ENCODE measurements at regions not wholly inside any gene's neighbourhood (a gene's known extent, or its start where the extent isn't known, plus 50 kb on each side); places are given as distances from the start of the nearest gene placed in this dataset.

DNA sequence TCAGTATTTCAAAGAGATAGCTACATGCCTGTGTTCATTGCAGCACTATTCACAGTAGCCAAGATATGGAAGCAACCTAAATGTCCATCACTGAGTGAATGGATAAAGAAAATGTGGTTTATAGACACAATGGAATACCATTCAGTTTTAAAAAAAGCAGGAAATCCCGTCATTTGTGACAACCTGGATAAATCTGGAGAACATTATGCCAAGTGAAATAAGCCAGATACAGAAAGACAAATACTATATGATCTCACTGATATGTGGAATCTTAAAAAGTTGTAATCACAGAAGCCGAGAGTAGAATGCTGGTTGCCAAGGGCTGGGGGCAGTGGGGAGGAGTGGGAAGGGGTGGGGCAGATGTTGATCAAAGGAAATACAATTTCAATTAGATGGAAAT is 235.8 kb upstream of the IGFBP3 start:
- no peaks in the 10 kb centered on the region for H3K36me3 ChIP-seq (ENCODE audit: insufficient read depth, low read length)
- no peaks in the 10 kb centered on the region for H3K9me3 ChIP-seq (ENCODE audit: low read depth, low read length)
- no peak for DNase-seq (ENCODE audit: low read depth, low spot score)
- no peak overlapping the region for H3K9ac ChIP-seq (ENCODE audit: insufficient read length)
- no peak overlapping the region for H3K27ac ChIP-seq
- H3K4me3 ChIP-seq: no peak overlapping the region
- TF ChIP-seq EZH2 (IDR thresholded peaks at IDR 0.05): no peak
- no peak for TF ChIP-seq FOXP2 (optimal IDR thresholded peaks at IDR 0.05; ENCODE audit: control extremely low read depth, extremely low read length, insufficient read depth)
- no peak for TF ChIP-seq POLR2AphosphoS5 (IDR thresholded peaks at IDR 0.05; ENCODE audit: borderline replicate concordance, low read depth, low read length)

DNA sequence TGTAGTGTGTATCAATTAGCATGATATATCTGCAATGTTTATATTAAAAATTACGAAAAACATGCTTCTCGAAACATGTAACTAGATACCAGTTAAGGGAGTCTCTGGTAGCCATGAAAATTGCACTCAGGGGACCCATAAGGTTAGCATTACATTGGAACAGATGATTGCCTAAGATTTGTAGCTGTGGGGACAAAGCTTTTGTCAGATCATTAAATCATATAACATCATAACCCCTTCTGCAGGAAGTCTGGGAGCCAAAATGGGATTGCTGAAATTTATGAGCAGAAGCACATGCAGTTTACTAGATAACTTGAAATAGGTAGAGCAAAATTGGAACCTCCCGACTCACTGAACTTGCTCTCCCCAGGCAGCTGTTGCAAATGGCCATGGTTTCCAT is 235.0 kb upstream of the IGFBP3 start:
- no peak overlapping the region for H3K27ac ChIP-seq
- peak; percentile 16 for DNase-seq (ENCODE audit: low read depth, low spot score)
- TF ChIP-seq POLR2AphosphoS5 (IDR thresholded peaks at IDR 0.05; ENCODE audit: borderline replicate concordance, low read depth, low read length) (no peak), EZH2 (IDR thresholded peaks at IDR 0.05) (no peak), FOXP2 (optimal IDR thresholded peaks at IDR 0.05; ENCODE audit: control extremely low read depth, extremely low read length, insufficient read depth) (no peak)

DNA sequence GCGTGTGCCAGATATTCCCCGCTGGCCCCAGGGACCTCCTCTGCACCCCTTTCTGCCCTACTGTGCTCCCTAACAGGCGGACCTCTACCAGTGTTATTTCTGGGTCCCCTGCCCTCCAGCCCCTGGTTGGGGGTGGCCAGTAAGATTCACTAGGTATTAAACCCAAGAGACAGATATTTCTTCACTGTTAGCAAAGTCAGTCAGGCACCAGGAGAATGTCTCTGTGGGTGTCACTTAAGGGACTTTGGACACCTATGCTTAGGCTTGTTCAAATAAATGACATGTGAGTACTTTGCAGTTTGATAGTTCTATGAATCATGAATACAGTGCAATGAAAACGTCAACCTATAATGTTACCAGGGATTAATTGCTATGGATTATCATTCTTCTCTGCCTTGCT is 234.3 kb upstream of the IGFBP3 start:
- TF ChIP-seq FOXP2 (optimal IDR thresholded peaks at IDR 0.05; ENCODE audit: control extremely low read depth, extremely low read length, insufficient read depth): no peak
- no peak for TF ChIP-seq POLR2AphosphoS5 (IDR thresholded peaks at IDR 0.05; ENCODE audit: borderline replicate concordance, low read depth, low read length)
- no peak for TF ChIP-seq EZH2 (IDR thresholded peaks at IDR 0.05)
- no peak overlapping the region for H3K27ac ChIP-seq
- no peaks in the 10 kb centered on the region for H3K9me3 ChIP-seq (ENCODE audit: low read depth, low read length)
- no peak overlapping the region for H3K4me3 ChIP-seq
- no peak for DNase-seq (ENCODE audit: low read depth, low spot score)
- H3K9ac ChIP-seq (ENCODE audit: insufficient read length): no peak overlapping the region
- H3K36me3 ChIP-seq (ENCODE audit: insufficient read depth, low read length): no peaks in the 10 kb centered on the region

More for the DNA sequence above, 235.0 kb upstream of the IGFBP3 start:
- no peaks in the 10 kb centered on the region for H3K36me3 ChIP-seq (ENCODE audit: insufficient read depth, low read length)
- no peak overlapping the region for H3K9ac ChIP-seq (ENCODE audit: insufficient read length)
- no peaks in the 10 kb centered on the region for H3K9me3 ChIP-seq (ENCODE audit: low read depth, low read length)
- no peak overlapping the region for H3K4me3 ChIP-seq

DNA sequence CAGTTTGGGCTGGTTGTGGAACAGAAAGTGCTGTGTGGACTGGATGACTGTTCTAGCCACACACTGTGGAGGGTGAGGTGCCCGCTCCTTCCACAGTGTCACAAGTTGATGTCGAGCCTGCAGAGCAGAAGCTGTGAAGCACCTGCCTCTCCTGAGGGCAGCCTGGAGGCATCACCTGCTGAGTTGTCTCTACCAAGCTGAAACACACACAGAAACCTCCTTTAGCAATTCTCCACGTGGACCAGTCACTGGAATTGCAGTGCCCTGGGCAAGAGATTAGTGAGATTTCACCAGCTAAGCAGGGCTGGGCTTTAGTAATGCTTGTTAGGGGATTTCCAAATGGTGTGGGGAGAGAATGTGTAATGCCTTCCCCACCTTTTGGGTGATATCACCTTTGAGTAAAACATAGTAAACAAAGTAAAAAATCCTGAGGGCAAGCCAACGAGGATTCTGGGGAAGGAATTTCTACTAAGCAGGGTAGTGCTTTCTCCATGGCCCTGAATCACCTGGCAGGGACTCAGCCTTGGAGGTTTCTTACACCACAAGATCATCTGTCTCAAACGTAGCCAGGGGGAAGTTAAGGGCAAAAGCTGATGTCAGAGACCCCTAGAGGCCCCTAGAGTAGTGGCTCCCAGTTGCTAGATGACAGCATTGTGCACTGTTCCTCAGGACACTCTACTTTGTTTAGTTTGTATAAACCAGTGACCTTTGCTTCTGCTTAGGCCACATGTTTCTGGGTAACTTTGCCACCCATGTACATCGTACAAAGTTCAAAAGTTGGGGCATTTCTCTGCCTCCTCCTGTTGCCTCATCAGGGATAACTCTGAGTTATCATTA is 233.1 kb upstream of the IGFBP3 start:
- no peak for DNase-seq (ENCODE audit: low read depth, low spot score)

DNA sequence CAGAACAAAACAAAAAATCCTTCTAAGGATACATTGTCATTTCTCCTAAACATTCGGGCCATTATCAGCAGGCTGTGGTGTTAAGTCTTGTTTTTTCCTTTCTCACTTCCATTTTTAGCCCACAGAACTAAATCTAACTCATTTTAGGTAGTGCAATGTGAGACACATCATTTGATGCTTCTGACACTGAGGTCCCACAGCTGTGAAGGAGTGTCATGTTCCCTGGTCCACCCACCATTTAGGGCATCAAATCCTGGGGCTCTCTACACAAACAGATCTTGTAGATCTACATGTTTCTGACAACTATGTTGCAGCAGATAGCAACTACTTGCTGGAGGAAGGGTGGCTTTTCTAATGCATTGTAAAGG is 232.5 kb upstream of the IGFBP3 start:
- no peak overlapping the region for H3K27ac ChIP-seq
- H3K9ac ChIP-seq (ENCODE audit: insufficient read length): no peak overlapping the region
- no peaks in the 10 kb centered on the region for H3K36me3 ChIP-seq (ENCODE audit: insufficient read depth, low read length)
- TF ChIP-seq POLR2AphosphoS5 (IDR thresholded peaks at IDR 0.05; ENCODE audit: borderline replicate concordance, low read depth, low read length): no peak
- no peak for TF ChIP-seq EZH2 (IDR thresholded peaks at IDR 0.05)
- no peak for TF ChIP-seq FOXP2 (optimal IDR thresholded peaks at IDR 0.05; ENCODE audit: control extremely low read depth, extremely low read length, insufficient read depth)
- DNase-seq (ENCODE audit: low read depth, low spot score): no peak
- H3K4me3 ChIP-seq: no peak overlapping the region
- H3K9me3 ChIP-seq (ENCODE audit: low read depth, low read length): no peaks in the 10 kb centered on the region

More for the DNA sequence above, 233.1 kb upstream of the IGFBP3 start:
- Histone ChIP-seq H3K4me3 (no peak overlapping the region), H3K9me3 (ENCODE audit: low read depth, low read length) (no peaks in the 10 kb centered on the region), H3K9ac (ENCODE audit: insufficient read length) (no peak overlapping the region), H3K36me3 (ENCODE audit: insufficient read depth, low read length) (no peaks in the 10 kb centered on the region), H3K27ac (no peak overlapping the region)
- TF ChIP-seq POLR2AphosphoS5 (IDR thresholded peaks at IDR 0.05; ENCODE audit: borderline replicate concordance, low read depth, low read length) (no peak), EZH2 (IDR thresholded peaks at IDR 0.05) (no peak), FOXP2 (optimal IDR thresholded peaks at IDR 0.05; ENCODE audit: control extremely low read depth, extremely low read length, insufficient read depth) (no peak)

DNA sequence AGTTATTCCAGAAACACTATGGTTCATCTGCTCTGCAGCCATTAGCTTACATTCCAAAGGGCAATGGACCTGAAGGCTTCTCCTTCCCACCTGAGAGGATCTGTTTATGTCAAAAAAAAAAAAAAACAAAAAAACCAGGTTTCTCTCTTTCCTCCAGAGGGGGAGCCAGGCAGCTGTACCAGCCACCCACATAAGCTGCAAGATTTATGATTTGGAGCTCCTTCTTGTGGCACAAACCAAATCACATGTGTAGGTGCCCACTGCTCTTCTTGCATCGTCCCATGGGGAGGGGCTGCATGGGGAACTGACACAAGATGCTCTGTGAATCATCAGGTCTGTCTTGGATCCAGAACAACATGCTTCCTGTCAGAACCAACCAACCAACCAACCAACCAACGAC is 231.6 kb upstream of the IGFBP3 start:
- DNase-seq (ENCODE audit: low read depth, low spot score): no peak
- H3K9ac ChIP-seq (ENCODE audit: insufficient read length): no peak overlapping the region
- H3K36me3 ChIP-seq (ENCODE audit: insufficient read depth, low read length): no peaks in the 10 kb centered on the region
- no peak overlapping the region for H3K27ac ChIP-seq
- no peaks in the 10 kb centered on the region for H3K9me3 ChIP-seq (ENCODE audit: low read depth, low read length)
- no peak overlapping the region for H3K4me3 ChIP-seq
- no peak for TF ChIP-seq FOXP2 (optimal IDR thresholded peaks at IDR 0.05; ENCODE audit: control extremely low read depth, extremely low read length, insufficient read depth)
- TF ChIP-seq POLR2AphosphoS5 (IDR thresholded peaks at IDR 0.05; ENCODE audit: borderline replicate concordance, low read depth, low read length): no peak
- no peak for TF ChIP-seq EZH2 (IDR thresholded peaks at IDR 0.05)

DNA sequence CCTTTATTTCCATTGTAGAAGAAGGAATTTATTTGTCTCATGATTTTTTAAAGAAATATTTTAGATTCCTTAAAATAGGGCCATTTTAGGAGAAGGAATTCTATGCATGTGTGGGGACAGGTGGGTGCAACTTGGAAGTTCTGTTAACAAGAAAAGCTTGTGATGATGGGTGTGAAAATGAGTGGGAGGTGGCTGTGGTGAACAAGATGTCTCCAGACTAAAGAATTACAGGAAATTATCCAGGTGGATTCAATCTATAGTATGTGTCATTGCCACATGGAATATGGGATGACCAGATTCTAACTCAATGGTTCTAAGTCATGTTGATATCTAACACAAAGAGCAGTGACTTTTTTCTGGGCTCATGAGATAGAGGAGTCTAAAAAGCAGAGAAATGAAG is 229.6 kb upstream of the IGFBP3 start:
- no peak for TF ChIP-seq FOXP2 (optimal IDR thresholded peaks at IDR 0.05; ENCODE audit: control extremely low read depth, extremely low read length, insufficient read depth)
- no peak for TF ChIP-seq EZH2 (IDR thresholded peaks at IDR 0.05)
- no peak for TF ChIP-seq POLR2AphosphoS5 (IDR thresholded peaks at IDR 0.05; ENCODE audit: borderline replicate concordance, low read depth, low read length)

DNA sequence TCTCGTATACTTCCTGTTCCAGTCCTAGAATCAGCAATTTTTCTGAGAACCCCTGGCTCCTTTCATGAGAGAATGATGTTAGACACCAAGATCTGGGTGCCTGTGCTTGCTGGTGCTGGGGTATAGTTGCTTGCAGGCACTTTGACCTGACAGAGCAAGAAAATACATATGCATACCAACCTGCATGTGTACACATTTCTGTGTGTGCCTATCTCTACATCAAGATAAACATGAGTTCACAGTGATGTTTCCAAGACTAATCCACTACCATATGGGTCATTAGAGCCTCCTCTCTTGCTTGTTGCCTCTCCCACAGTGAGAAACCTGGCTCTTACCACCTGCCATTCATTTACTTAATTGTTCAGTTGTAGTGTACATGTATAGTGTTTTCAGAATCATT is 229.1 kb upstream of the IGFBP3 start:
- H3K4me3 ChIP-seq: no peak overlapping the region
- no peaks in the 10 kb centered on the region for H3K36me3 ChIP-seq (ENCODE audit: insufficient read depth, low read length)
- H3K9ac ChIP-seq (ENCODE audit: insufficient read length): no peak overlapping the region
- H3K9me3 ChIP-seq (ENCODE audit: low read depth, low read length): no peaks in the 10 kb centered on the region
- TF ChIP-seq FOXP2 (optimal IDR thresholded peaks at IDR 0.05; ENCODE audit: control extremely low read depth, extremely low read length, insufficient read depth) (no peak), POLR2AphosphoS5 (IDR thresholded peaks at IDR 0.05; ENCODE audit: borderline replicate concordance, low read depth, low read length) (no peak), EZH2 (IDR thresholded peaks at IDR 0.05) (no peak)
- H3K27ac ChIP-seq: no peak overlapping the region
- no peak for DNase-seq (ENCODE audit: low read depth, low spot score)

More for the DNA sequence above, 229.6 kb upstream of the IGFBP3 start:
- H3K9me3 ChIP-seq (ENCODE audit: low read depth, low read length): no peaks in the 10 kb centered on the region
- H3K36me3 ChIP-seq (ENCODE audit: insufficient read depth, low read length): no peaks in the 10 kb centered on the region
- H3K27ac ChIP-seq: no peak overlapping the region
- no peak overlapping the region for H3K9ac ChIP-seq (ENCODE audit: insufficient read length)
- H3K4me3 ChIP-seq: no peak overlapping the region
- DNase-seq (ENCODE audit: low read depth, low spot score): no peak

Measured in SK-N-MC (cell line).